HepG2 (cell line): ENCODE measurements at regions not wholly inside any gene's neighbourhood (a gene's known extent, or its start where the extent isn't known, plus 50 kb on each side); places are given as distances from the start of the nearest gene placed in this dataset.

Experiments used
- ARID3A ChIP-seq: IDR thresholded peaks from 2 replicates; pipeline ENCODE4 v1.6.1; 2012; ENCODE audit warnings: low read depth, low read length, improper control_type of control experiment
- CEBPG ChIP-seq: IDR thresholded peaks from 2 replicates; pipeline ENCODE4 v1.6.1; 2016
- CREB1 ChIP-seq, 2 experiments: fragments of 450-650 bp in 1 of 2; IDR thresholded peaks; 2 replicates each; pipeline ENCODE4 v1.6.1; 2016 to 2017; ENCODE audit warnings: control low read depth in 1 of 2, mild to moderate bottlenecking in 1 of 2, missing compliant biosample characterization in 1 of 2, missing genetic modification characterization in 1 of 2
- E2F5 ChIP-seq: sonication (generic); formaldehyde crosslinking; conservative IDR thresholded peaks from 2 replicates; pipeline ENCODE4 v1.4.0; 2020; ENCODE audit warnings: missing genetic modification reagents
- GFI1 ChIP-seq: sonication (generic); formaldehyde crosslinking; IDR thresholded peaks from 2 replicates; pipeline ENCODE4 v1.5.0; 2020; ENCODE audit warnings: missing genetic modification reagents, mild to moderate bottlenecking, borderline replicate concordance
- HDAC1 ChIP-seq: sonication (generic); formaldehyde crosslinking; IDR thresholded peaks from 2 replicates; pipeline ENCODE4 v1.5.1; 2020; ENCODE audit warnings: mild to moderate bottlenecking, missing genetic modification reagents
- HMG20B ChIP-seq: conservative IDR thresholded peaks from 2 replicates; pipeline ENCODE4 v1.6.1; 2016; ENCODE audit warnings: missing genetic modification reagents, missing compliant biosample characterization
- HNRNPK ChIP-seq: fragments of 200-400 bp; formaldehyde crosslinking; IDR thresholded peaks from 2 replicates; pipeline ENCODE4 v1.6.1; 2018; ENCODE audit warnings: low read length, low read depth, moderate library complexity, mild to moderate bottlenecking; ENCODE audit not compliant: poor library complexity, severe bottlenecking
- MTA1 ChIP-seq: sonication (generic); formaldehyde crosslinking; IDR thresholded peaks from 2 replicates; pipeline ENCODE4 v1.4.0; 2020; ENCODE audit warnings: missing genetic modification reagents, mild to moderate bottlenecking, borderline replicate concordance
- MTF2 ChIP-seq: sonication (generic); formaldehyde crosslinking; IDR thresholded peaks from 2 replicates; pipeline ENCODE4 v1.5.0; 2020; ENCODE audit warnings: missing genetic modification reagents, borderline replicate concordance
- PPARG ChIP-seq: conservative IDR thresholded peaks from 2 replicates; pipeline ENCODE4 v1.6.1; 2016; ENCODE audit warnings: missing biosample characterization, missing genetic modification reagents
- RAD51 ChIP-seq: fragments of 450-650 bp; IDR thresholded peaks from 2 replicates; pipeline ENCODE4 v1.6.1; 2016; ENCODE audit warnings: borderline replicate concordance
- TBP ChIP-seq: sonication (generic); formaldehyde crosslinking; IDR thresholded peaks from 2 replicates; pipeline ENCODE4 v1.5.0; 2020; ENCODE audit warnings: missing genetic modification reagents
- TCF7 ChIP-seq: sonication (generic); IDR thresholded peaks from 2 replicates; pipeline ENCODE4 v1.6.1; 2016; ENCODE audit warnings: antibody characterized with exemption, low read depth
- YEATS2 ChIP-seq: sonication (generic); formaldehyde crosslinking; IDR thresholded peaks from 2 replicates; pipeline ENCODE4 v1.4.0; 2020; ENCODE audit warnings: missing genetic modification reagents, borderline replicate concordance
- ZNF432 ChIP-seq: sonication (generic); formaldehyde crosslinking; IDR thresholded peaks from 2 replicates; pipeline ENCODE4 v1.5.0; 2020; ENCODE audit warnings: missing genetic modification reagents, mild to moderate bottlenecking, borderline replicate concordance
- ZNF644 ChIP-seq: IDR thresholded peaks from 2 replicates; pipeline ENCODE4 v1.6.1; 2016; ENCODE audit warnings: low read depth
- ZNF652 ChIP-seq: IDR thresholded peaks from 2 replicates; pipeline ENCODE4 v1.6.1; 2016; ENCODE audit warnings: low read depth, borderline replicate concordance
- TF ChIP-seq, protein P1 (sequence below): sonication (generic); formaldehyde crosslinking; IDR thresholded peaks from 2 replicates; pipeline ENCODE4 v1.5.0; 2020; ENCODE audit warnings: mild to moderate bottlenecking, missing genetic modification reagents
- TF ChIP-seq, protein P2 (sequence below): sonication (generic); formaldehyde crosslinking; IDR thresholded peaks from 2 replicates; pipeline ENCODE4 v1.4.0; 2020; ENCODE audit warnings: mild to moderate bottlenecking, missing genetic modification reagents

GRCh38 chr14:31968107-31968810 is 108.8 kb upstream of the ARHGAP5 start (continued):
- TF ChIP-seq MTF2 (CRISPR knock-in tag), result no peak
- TF ChIP-seq TBP (CRISPR knock-in tag), result no peak
- TF ChIP-seq CREB1 (IDR thresholded peaks at IDR 0.05), result no peak
- no peak for TF ChIP-seq CREB1 (CRISPR knock-in tag; IDR thresholded peaks at IDR 0.05)
- TF ChIP-seq HNRNPK, result no peak
- TF ChIP-seq HDAC1 (CRISPR knock-in tag), result no peak
- TF ChIP-seq ZNF644 (CRISPR knock-in tag), result no peak
- no peak for TF ChIP-seq HMG20B
- TF ChIP-seq E2F5, result no peak
- no peak for TF ChIP-seq CEBPG (CRISPR knock-in tag)
- TF ChIP-seq GFI1 (CRISPR knock-in tag), result no peak
- no peak for TF ChIP-seq YEATS2 (CRISPR knock-in tag)
- TF ChIP-seq ZNF652, result peak; percentile 91
- TF ChIP-seq PPARG, result no peak
- TF ChIP-seq MTA1 (CRISPR knock-in tag), result no peak
- TF ChIP-seq TCF7, result peak; percentile 37; the same call in 1 of the 2 replicates
- no peak for TF ChIP-seq RAD51
- 0 out of 2 replicates have a peak, but pooled peaks have one; percentile 25 for TF ChIP-seq ARID3A
- TF ChIP-seq, protein P1, sequence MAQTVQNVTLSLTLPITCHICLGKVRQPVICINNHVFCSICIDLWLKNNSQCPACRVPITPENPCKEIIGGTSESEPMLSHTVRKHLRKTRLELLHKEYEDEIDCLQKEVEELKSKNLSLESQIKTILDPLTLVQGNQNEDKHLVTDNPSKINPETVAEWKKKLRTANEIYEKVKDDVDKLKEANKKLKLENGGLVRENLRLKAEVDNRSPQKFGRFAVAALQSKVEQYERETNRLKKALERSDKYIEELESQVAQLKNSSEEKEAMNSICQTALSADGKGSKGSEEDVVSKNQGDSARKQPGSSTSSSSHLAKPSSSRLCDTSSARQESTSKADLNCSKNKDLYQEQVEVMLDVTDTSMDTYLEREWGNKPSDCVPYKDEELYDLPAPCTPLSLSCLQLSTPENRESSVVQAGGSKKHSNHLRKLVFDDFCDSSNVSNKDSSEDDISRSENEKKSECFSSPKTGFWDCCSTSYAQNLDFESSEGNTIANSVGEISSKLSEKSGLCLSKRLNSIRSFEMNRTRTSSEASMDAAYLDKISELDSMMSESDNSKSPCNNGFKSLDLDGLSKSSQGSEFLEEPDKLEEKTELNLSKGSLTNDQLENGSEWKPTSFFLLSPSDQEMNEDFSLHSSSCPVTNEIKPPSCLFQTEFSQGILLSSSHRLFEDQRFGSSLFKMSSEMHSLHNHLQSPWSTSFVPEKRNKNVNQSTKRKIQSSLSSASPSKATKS (CRISPR knock-in tag), result no peak
- TF ChIP-seq ZNF432 (CRISPR knock-in tag), result no peak
- TF ChIP-seq, protein P2, sequence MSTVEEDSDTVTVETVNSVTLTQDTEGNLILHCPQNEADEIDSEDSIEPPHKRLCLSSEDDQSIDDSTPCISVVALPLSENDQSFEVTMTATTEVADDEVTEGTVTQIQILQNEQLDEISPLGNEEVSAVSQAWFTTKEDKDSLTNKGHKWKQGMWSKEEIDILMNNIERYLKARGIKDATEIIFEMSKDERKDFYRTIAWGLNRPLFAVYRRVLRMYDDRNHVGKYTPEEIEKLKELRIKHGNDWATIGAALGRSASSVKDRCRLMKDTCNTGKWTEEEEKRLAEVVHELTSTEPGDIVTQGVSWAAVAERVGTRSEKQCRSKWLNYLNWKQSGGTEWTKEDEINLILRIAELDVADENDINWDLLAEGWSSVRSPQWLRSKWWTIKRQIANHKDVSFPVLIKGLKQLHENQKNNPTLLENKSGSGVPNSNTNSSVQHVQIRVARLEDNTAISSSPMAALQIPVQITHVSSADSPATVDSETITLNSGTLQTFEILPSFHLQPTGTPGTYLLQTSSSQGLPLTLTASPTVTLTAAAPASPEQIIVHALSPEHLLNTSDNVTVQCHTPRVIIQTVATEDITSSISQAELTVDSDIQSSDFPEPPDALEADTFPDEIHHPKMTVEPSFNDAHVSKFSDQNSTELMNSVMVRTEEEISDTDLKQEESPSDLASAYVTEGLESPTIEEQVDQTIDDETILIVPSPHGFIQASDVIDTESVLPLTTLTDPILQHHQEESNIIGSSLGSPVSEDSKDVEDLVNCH (CRISPR knock-in tag), result no peak
